NCI-H1436 (cell line): ENCODE measurements at regions not wholly inside any gene's neighbourhood (a gene's known extent, or its start where the extent isn't known, plus 50 kb on each side); places are given as distances from the start of the nearest gene placed in this dataset.

Experiments
- DNase-seq: peaks from one replicate; lab custom pipeline; 2025; lab: John Stamatoyannopoulos, UW

DNA sequence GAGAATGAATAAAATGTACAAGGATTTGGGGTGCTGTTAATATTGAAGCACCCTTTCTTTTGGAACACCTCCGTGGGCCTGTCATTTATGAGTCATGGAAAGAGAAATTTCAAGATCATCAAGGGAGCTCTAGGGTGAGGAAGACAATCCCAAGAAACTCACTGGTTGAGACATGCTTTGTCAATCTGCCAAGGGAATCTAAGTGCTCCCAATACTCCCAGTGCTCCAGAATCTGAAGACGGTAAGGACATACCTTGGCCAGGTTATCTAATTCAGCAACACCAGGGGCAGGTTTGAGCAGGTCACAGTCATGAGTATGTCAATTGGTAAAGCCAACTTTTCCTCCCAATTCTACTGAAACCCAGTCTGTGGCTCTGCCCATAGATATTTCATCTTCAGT lies 556.4 kb upstream of the CPEB2 start:
- DNase-seq, result no peak

DNA sequence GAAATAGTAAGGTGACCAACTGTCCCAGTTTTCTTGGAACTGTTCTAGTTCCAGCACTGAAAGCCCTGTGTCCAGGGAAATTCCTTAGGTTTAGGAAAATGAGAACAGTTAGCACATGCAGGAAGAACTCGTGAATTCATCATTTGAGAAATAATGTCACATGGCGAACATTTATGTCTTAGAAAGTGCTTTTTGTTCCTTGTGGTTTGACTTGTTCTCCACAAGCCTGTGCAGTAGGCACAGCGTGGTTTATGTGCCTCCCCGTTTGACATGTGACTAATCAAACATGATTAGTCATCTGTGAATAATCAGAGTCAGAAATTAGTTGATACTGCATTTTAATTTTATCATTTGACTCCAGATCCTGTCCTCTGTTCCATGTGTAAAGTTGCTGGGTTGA lies 556.0 kb upstream of the CPEB2 start:
- no peak for DNase-seq

DNA sequence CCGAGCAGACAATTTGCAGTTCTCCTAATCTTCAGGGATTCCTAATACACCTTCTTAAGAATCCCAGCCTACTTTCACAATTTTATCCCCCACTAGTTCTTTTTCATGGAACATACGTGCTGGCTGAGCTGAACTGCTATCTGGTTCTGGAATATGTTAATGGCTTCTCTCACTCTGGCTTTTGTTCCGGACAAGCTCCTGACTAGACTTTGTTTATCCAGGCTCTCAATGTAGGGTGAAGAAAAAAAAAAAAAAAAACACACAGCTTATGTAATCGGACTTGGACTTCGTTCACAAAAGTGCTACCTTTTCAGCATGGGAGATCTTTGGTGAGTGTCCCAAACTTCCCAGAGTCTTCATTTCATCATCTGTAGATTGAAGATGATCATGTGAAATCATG lies 555.4 kb upstream of the CPEB2 start:
- no peak for DNase-seq

DNA sequence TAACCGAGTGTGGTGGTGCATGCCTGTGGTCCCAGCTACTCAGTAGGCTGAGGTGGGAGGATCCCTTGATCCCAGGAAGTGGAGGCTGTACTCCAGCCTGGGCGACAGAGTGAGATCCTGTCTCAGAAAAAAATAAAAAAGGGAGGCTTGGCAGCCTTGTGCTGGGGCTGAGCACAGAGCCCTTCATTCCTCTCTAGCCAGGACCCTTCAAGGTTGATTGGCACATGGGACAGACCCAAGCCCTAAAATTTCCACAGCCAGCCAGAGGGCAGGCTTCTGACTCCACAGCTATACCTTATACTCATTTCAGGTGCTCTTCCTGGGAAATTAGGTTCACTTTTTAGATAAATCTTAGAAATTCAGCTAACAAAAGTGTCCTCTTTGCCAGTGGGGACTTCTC lies 553.0 kb upstream of the CPEB2 start:
- no peak for DNase-seq

DNA sequence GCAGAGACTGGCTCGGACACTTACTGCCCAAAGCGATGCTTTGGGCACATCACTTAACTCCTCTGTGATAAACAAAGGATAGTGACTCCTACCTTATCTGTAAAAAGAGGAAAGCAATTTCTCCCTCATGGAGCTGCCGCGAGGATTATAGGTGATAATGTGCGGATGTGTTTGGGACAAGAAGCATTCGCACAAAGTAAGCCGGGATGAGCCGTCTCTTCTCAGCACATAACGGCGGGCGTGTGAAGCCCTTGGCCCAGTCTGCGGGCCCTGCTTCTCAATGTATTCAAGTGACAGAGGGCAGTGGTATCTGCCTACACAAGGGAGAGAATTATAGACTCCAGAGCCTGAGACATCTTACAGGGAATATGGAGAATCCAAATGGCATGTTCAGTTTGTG lies 550.3 kb upstream of the CPEB2 start:
- no peak for DNase-seq

DNA sequence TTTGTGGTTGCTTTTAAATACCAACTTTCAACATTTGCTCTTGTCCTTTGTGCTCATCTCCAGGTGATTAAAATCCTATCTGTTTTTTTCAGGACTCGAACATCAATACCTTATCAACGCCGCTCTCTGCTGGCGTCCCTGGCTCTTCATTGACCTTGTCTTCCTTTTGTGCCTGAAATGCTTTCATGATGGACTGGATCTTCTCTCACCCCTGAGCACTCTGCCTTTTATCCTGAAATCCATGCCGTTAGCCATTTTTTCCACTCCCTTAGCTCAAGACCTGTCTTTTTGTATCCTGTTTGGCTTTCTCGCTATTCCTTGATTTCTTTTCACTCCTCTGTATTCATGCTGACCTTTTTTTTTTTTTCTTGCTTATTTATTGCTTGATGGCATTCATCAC lies 549.5 kb upstream of the CPEB2 start:
- DNase-seq, result no peak

DNA sequence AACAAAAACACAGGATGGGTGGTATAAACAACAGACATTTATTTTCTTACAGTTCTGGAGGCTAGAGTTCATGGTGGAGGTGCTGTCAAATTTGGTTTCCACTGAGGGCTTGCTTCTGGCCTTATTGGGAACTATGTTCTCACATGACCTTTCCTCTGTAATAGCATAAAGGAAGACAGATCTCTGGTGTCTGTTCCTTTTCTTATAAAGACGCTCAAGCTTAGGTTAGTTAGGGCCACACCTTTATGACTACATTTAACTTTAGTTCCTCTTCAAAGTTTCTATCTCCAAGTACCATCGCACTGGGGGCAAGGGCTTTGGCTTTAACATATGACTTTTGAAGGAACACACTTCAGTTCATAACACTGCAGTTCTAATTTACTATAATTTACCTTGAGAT lies 543.8 kb upstream of the CPEB2 start:
- no peak for DNase-seq

DNA sequence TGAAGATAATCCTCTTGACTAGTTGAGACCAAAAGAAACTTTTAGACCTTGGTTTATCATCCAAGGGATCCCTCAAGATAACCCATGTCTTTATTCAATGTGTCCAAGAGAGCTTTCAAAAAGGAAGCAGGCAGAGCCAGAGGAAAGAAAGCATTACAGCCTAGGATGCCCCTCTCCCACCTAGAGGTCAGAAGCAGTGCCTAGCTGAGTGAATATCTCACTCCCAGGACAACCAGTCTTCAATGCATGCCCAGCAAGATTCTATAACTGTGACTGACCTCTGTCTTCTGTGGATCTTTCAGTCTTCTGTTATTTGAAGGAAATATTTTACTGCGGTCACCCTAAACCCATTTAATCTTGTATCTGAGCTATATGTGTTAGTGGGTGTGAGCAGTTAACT lies 537.2 kb upstream of the CPEB2 start:
- no peak for DNase-seq

DNA sequence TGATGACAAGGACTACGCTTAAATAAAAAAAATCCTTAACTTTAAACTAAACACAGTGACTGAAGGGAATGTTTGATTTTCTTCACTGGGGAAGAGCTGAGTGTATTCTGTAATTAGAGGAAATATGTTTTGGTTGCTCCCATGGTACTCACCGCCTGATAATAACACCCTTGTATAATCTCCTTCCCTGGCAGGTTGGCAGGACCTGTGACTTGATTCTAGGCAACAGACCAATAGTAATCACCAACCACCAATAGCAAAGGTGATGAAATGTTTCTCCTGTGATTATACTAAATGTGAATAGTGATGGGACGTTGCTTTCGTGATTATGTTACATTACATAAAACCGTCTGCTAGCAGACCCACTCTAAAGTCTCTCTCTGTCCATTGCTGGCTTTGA lies 536.8 kb upstream of the CPEB2 start:
- no peak for DNase-seq

DNA sequence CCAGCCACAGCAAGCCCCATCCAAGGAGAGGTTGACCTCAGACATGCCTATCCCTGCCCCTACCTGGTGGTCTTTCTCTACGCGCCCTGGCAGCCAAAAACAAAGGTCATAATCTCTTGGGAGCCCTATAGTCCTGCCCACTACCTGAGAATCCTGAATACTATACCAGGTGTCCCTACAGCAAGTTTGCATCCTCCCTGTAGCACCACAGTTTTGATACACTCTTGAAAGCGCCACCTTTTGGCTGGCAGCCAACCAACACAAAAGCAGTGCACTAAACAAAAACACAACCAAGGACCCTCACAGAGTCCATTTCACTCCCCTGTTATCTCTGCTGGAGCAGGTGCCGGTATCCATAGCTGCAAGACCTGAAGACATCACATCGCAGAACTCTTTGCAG lies 523.8 kb upstream of the CPEB2 start:
- DNase-seq, result no peak

DNA sequence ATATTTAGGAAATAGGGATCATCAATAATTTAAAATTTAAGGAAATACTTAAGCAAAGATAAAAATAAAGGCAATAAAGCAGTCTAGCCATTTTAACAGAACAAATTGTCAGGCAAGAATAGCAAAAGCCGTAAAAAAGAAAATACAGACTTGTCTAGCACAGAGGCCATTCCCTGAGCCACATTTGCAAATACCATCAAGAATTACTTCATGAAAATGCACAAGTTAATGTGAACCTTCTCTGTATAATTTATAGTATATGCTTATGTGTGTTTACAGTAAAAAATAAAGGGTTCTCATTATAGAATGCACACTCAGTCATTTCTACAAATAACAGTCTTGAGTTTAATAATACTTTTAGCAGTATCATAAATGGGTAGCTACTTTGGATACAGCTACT lies 505.9 kb upstream of the CPEB2 start:
- DNase-seq, result no peak

DNA sequence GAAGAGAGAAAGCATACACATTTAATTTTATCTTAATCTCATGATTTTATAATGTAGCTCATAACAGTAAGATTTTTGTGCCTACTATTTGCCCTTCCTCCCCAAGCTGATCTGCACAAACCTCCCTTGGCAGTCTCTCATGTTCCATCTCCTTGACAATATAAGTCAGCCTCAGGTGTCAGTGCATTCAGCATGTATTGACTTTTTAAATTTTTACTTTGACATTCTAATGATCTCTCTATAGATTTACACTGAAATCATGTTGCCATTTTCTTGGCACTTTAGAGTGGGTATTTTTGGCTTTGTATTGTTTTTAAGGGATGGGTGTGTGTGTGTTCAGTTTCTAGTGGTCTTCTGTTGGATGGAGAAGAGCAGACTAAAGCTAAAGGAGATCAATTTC lies 505.3 kb upstream of the CPEB2 start:
- DNase-seq, result no peak

DNA sequence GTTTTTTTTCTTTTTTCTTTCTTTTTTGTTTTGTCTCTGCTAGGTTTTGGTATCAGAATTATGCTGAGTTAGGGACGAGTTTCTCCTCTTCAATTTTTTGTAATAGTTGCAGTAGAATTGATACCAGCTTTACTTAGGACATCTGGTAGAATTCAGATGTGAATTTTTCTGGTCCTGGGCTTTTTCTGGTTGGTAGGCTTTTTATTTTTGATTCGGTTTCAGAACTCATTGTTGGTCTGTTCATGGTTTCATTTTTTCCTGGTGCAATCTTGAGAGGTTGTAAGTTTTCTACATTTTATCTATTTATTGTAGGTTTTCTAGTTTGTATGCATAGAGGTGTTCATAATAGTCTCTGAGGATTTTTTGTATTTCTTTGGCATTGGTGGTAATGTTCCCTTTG lies 498.1 kb upstream of the CPEB2 start:
- DNase-seq, result no peak

DNA sequence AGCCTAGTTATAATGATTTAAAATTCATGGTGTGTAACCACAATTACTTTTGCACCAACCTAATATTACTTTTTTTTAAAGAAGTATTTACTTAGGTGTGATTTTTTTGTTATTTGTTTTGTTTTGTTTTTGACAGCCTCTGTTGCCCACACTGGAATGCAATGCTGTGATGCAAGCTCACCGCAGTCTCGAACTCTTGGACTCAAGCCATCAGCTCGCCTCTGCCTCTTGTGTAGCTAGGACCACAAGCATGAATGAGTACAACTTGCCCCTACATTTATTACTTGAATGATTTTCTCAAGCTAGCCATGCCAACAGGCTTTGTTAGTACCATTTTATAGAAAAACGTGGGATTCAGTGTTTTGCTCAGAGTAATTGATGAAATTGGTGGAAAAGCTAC lies 488.8 kb upstream of the CPEB2 start:
- DNase-seq, result no peak

DNA sequence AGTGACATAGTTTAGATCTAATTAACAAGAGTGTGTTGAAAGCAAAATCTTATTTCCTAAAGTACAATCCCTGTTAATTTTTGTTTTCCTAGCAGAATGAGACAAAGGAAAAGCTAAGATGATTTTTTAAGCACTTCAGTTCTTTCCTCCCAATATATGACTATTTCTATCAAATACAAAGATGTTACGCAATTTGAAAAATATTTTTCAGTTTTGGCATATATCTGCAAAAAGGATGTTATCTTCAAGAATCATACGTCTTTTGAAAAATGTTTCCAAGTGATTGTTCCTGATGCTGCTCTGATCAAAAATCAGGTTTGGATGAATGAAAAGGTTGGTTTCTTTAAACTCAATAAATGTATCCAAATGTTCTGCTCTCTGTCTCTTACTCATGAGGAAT lies 486.7 kb upstream of the CPEB2 start:
- no peak for DNase-seq

DNA sequence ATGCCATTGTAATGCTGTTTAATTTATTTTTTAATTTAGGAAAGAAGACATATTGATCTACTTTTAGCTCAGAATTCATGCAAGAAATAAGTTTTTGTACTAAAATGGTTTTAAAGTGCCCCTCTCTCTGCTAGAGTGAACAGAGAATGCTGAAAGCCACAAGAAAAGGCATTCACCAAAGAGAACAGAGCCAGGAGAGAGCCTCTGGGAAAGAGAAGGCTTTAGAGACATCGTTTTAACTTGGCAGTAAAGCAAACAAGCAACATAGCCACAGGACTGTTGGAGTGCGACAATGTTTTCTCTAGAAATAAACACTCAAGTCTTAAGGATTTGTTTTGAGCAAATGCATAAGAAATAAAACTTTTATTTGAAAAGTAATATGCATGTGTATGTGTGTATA lies 484.1 kb upstream of the CPEB2 start:
- DNase-seq, result no peak

DNA sequence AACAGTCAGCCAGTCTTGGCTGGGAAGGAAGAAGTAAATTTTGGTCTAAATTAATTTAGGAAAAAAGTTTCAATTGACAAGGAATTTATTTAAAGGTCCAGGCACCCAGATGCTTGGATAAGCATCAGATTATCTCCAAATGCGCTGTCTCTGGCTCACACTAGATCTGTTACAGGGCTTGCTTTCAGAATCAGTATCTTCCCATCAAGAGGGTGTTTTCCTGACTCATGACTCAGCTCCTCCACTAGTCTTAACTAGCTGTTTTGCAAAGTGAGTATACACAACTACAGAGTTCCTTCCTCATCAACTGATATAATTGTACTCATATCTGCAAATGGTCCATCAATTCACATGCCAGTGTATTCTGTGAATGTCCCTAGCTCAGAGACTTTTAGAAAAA lies 482.1 kb upstream of the CPEB2 start:
- DNase-seq, result no peak

DNA sequence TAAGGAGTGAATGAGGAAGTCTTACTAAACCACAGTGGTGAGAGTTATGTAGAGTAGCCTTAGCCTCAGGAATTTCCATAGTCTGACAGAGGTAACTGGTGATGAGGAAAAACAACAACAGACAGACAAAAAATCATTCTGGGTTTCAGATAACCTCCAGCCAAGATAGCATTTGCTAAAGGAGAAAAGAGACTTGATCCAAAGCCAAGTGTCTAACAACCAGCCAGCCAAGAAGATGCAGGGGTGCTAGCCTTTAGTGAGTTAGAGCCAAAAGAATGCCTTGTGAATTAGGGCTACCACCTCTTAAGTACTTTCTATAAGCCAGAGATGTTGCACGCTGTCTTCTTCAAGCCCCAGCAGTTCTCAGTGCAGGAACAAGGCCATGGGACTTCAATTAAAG lies 478.0 kb upstream of the CPEB2 start:
- no peak for DNase-seq

DNA sequence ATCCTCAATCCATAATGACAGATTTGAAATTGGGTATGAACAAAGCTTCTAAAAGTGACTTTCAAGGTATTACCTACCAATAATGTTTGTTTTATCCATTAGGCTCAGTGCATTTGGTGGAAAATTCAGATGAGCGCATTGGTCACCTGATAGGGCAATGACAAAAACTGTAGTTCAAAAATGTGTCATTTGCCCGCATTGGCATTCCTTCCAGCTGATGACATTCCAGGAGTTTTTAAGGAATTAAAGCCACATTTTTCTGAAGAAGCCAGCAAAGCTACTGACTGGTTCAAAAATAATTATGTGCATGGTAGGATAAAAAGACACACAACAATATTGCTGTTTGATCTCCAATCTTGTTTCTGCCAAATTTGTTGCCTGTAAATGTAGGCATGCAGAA lies 473.4 kb upstream of the CPEB2 start:
- no peak for DNase-seq

DNA sequence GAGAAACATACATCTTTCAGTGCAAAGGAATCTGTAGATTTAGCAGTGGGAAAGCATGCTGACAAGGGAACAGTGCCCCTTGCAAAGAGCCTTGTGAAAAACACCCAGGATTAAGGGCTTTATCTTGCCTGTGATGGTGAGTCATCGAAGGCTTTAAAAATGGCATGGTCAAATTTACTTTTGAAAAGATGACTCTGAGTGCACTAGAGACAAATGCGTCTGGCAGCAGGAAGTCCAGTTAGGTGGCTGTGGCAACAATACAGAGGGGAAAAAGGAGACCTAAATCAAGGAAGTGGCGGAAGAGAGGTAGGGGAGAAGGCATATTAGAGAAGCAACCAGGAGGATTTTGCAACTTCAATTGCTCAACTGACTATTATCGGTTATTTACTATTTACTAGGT lies 472.6 kb upstream of the CPEB2 start:
- DNase-seq, result no peak

DNA sequence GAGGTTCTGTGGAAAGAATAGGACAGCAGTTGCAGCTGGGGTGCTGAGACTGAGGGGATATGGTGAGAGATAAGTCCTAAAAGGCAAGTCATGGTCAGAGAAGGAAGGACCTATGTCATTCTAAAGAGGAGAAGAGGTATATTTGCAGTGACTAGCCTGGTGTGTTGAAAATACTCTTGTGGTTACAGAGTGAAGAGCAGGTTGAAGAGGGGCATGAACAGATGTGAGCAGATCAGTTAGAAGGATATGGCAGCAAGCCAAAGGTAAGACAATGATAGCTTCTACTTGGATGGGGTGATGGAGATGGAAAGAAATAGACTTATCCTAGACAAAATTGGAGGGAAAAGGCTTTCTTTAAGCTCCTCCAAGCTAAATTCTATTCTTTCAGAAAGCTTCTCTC lies 469.8 kb upstream of the CPEB2 start:
- DNase-seq, result no peak

DNA sequence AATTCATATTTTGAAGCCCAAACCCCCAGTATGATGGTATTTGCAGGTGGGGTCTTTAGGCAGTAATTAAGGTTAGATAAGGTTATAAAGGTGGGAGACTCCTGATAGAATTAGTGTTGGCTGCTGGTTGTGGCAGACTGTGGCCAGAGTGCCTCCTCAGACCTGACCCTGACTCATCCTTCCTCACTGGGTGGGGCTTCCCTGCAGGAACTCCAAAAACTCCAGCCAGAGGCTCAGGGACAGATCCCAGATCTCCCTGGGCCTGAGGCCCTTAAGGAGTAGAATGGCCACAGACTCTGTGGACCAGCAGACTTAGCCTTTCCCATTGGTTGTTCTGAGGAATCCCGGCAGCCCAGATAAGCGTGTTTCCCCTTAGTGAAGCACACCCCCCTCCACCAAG lies 463.0 kb upstream of the CPEB2 start:
- DNase-seq, result no peak

DNA sequence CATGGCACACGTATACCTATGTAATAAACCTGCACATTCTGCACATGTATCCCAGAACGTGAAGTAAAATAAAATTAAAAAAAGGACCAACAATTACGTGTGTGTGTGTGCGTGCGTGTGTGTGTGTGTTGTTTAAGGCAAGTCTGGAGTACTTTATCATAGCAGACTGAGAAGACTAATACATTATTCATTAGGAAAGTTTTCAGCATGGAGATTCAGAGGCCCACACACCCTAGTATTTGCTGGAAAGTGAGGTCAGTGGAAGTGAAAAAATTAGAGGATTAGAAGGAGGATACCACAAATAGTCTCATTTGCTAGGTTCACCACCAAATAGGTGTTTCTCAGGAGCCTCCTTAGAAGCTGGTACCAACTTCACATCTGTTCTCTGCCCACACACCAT lies 457.1 kb upstream of the CPEB2 start:
- no peak for DNase-seq

DNA sequence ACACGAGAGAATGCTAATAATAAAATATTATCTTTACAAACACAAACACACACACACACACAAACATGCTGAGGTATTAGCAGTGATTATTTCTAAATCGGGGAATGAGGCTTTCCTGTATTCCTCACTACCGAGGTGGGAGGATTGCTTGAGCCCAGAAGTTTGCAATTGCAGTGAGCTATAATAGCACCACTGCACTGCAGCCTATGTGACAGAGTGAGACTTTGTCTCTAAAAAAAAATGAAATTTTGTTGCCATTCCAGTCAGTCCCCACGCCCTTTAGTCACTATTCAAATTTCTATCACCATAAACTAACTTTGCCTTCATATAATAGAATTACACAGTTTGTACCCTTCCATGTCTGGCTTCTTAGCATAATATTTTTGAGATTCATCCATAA lies 456.5 kb upstream of the CPEB2 start:
- no peak for DNase-seq

DNA sequence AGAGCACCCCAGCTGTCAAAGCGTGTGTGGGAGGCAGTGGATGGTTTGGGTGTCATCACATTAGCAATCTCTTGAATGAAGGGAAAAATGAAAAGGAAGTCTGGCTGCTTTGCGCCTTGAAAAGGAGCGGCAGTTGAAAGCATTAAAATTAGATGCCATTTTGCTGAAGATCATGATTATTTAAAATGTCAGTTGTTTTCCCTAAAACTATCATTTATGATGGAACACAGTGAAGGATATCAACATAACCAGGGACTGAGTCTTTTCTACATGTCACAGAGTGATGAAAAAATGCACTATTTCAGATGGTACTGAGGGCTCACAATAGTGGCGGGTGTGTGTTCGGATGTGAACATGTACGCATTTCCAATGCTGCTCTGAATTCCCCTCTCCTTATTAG lies 450.2 kb upstream of the CPEB2 start:
- DNase-seq, result no peak

DNA sequence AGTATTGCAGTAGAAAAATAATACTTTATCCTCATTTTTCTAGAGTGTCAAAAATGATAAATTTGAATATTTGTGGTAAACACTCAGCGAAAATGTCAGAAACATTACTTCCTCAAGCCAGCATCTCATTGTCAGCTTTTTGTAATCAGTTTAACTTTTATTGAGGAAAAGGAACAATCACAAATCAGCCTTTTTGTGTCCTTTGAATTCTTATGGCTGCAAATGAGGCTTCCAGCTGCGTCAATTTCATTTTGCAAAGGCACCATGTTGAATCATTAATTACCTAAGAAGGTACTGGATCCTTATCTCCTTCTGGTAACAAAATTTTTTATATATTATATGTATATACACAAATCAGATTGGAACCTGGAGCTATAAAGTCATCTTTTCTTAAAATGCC lies 442.6 kb upstream of the CPEB2 start:
- DNase-seq, result no peak
